WERI-Rb-1 (cell line): ENCODE measurements at regions not wholly inside any gene's neighbourhood (a gene's known extent, or its start where the extent isn't known, plus 50 kb on each side); places are given as distances from the start of the nearest gene placed in this dataset.

Experiments used
- DNase-seq: peaks from one replicate; pipeline ENCODE4 v3.0.0-alpha.2; 2020
- H3K27ac ChIP-seq: fragments of 250-450 bp; sonication (Bioruptor Pico); 2 replicates; pipeline ENCODE4 v1.5.1; 2020; ENCODE audit warnings: mild to moderate bottlenecking, moderate library complexity
- H3K27me3 ChIP-seq: fragments of 250-450 bp; sonication (Bioruptor Pico); 2 replicates; pipeline ENCODE4 v1.5.1; 2021; ENCODE audit warnings: mild to moderate bottlenecking, low read depth, moderate library complexity; ENCODE audit not compliant: insufficient read depth, severe bottlenecking
- H3K36me3 ChIP-seq: fragments of 250-450 bp; sonication (Bioruptor Pico); 2 replicates; pipeline ENCODE4 v1.5.1; 2020; ENCODE audit warnings: mild to moderate bottlenecking, moderate library complexity
- H3K4me3 ChIP-seq: 2 replicates; pipeline ENCODE4 v1.5.1; 2011; ENCODE audit warnings: low read depth, mild to moderate bottlenecking, control low read depth, low read length
- H3K9me3 ChIP-seq: fragments of 250-450 bp; sonication (Bioruptor Pico); 2 replicates; pipeline ENCODE4 v1.5.1; 2021; ENCODE audit warnings: mild to moderate bottlenecking, moderate library complexity; ENCODE audit not compliant: severe bottlenecking
- CTCF ChIP-seq: IDR thresholded peaks from 2 replicates; pipeline ENCODE4 v1.5.1; 2011; ENCODE audit warnings: low read depth, mild to moderate bottlenecking, control low read depth, inconsistent platforms, low read length

GRCh38 chr16:6057821-6058220 lies 960.2 kb upstream of the EEF2KMT start:
- Histone ChIP-seq H3K4me3 (no peak overlapping the region), H3K9me3 (no peaks in the 10 kb centered on the region), H3K27ac (no peak overlapping the region), H3K36me3 (no peaks in the 10 kb centered on the region), H3K27me3 (no peaks in the 10 kb centered on the region)
- DNase-seq = no peak
- TF ChIP-seq CTCF = no peak

GRCh38 chr16:6048017-6048416 lies 950.4 kb upstream of the EEF2KMT start:
- Histone ChIP-seq H3K9me3 (no peaks in the 10 kb centered on the region), H3K27me3 (no peaks in the 10 kb centered on the region), H3K4me3 (no peak overlapping the region), H3K27ac (no peak overlapping the region), H3K36me3 (no peaks in the 10 kb centered on the region)
- TF ChIP-seq CTCF = no peak
- DNase-seq = no peak

GRCh38 chr16:6047325-6047724 lies 949.7 kb upstream of the EEF2KMT start:
- TF ChIP-seq CTCF = no peak
- no peaks in the 10 kb centered on the region for H3K36me3 ChIP-seq
- DNase-seq = no peak

GRCh38 chr16:6038941-6039645 lies 941.5 kb upstream of the EEF2KMT start:
- Histone ChIP-seq H3K9me3 (no peaks in the 10 kb centered on the region), H3K27me3 (no peaks in the 10 kb centered on the region), H3K4me3 (no peak overlapping the region), H3K27ac (no peak overlapping the region), H3K36me3 (no peaks in the 10 kb centered on the region)
- DNase-seq = no peak
- no peak for TF ChIP-seq CTCF

More at GRCh38 chr16:6047325-6047724, 949.7 kb upstream of the EEF2KMT start:
- Histone ChIP-seq H3K27me3 (no peaks in the 10 kb centered on the region), H3K9me3 (no peaks in the 10 kb centered on the region), H3K4me3 (no peak overlapping the region), H3K27ac (no peak overlapping the region)

GRCh38 chr16:6035161-6035560 lies 937.6 kb upstream of the EEF2KMT start:
- DNase-seq = no peak
- Histone ChIP-seq H3K36me3 (no peaks in the 10 kb centered on the region), H3K27ac (no peak overlapping the region), H3K27me3 (no peaks in the 10 kb centered on the region), H3K9me3 (no peaks in the 10 kb centered on the region), H3K4me3 (no peak overlapping the region)
- peak; percentile 12; the same call in 1 of the 2 replicates for TF ChIP-seq CTCF

- Histone ChIP-seq H3K27me3 (no peaks in the 10 kb centered on the region), H3K27ac (no peak overlapping the region), H3K36me3 (no peaks in the 10 kb centered on the region), H3K4me3 (no peak overlapping the region), H3K9me3 (no peaks in the 10 kb centered on the region)
- DNase-seq = no peak
- no peak for TF ChIP-seq CTCF
These were observed 936.9 kb upstream of the EEF2KMT start for GRCh38 chr16:6034511-6034910.
